ENCODE measurements at regions not wholly inside any gene's neighbourhood (a gene's known extent, or its start where the extent isn't known, plus 50 kb on each side); places are given as distances from the start of the nearest gene placed in this dataset.

- H3K4me3 ChIP-seq (replicated peaks; ENCODE audit: insufficient read depth, low read length), result no peak overlapping the region
- no peak for TF ChIP-seq POLR2AphosphoS5 (IDR thresholded peaks at IDR 0.05; ENCODE audit: low read depth)
- no peak for TF ChIP-seq REST (IDR thresholded peaks at IDR 0.05; ENCODE audit: insufficient replicate concordance, low read depth)
- no peak for TF ChIP-seq SPI1 (IDR thresholded peaks at IDR 0.05; ENCODE audit: borderline replicate concordance, low read depth)
- TF ChIP-seq GABPA (IDR thresholded peaks at IDR 0.05; ENCODE audit: low read depth), result no peak
- no peak for TF ChIP-seq CTCF (IDR thresholded peaks at IDR 0.05; ENCODE audit: insufficient read depth, low read length)
- peaks cover 2% of the 10 kb centered on the region for H3K27me3 ChIP-seq (ENCODE audit: insufficient read depth, poor library complexity, severe bottlenecking)
- no peak overlapping the region for H3K27ac ChIP-seq (replicated peaks)
- no peak for DNase-seq (ENCODE audit: low read depth in 1 of 2, low spot score in 1 of 2)
These were observed 64.8 kb upstream of the ADAMTS18 start for GRCh38 chr16:77499373-77500285.

GRCh38 chr16:77500286-77500598 is 65.4 kb upstream of the ADAMTS18 start:
- no peak for TF ChIP-seq GABPA (IDR thresholded peaks at IDR 0.05; ENCODE audit: low read depth)
- TF ChIP-seq POLR2AphosphoS5 (IDR thresholded peaks at IDR 0.05; ENCODE audit: low read depth), result no peak
- TF ChIP-seq SPI1 (IDR thresholded peaks at IDR 0.05; ENCODE audit: borderline replicate concordance, low read depth), result no peak
- no peak for TF ChIP-seq CTCF (IDR thresholded peaks at IDR 0.05; ENCODE audit: insufficient read depth, low read length)
- TF ChIP-seq REST (IDR thresholded peaks at IDR 0.05; ENCODE audit: insufficient replicate concordance, low read depth), result no peak
- Histone ChIP-seq H3K4me3 (replicated peaks; ENCODE audit: insufficient read depth, low read length) (no peak overlapping the region), H3K27ac (replicated peaks) (no peak overlapping the region), H3K27me3 (ENCODE audit: insufficient read depth, poor library complexity, severe bottlenecking) (peaks cover 3% of the 10 kb centered on the region)
- DNase-seq (ENCODE audit: low read depth in 1 of 2, low spot score in 1 of 2), result no peak

- peaks cover 3% of the 10 kb centered on the region for H3K27me3 ChIP-seq (ENCODE audit: insufficient read depth, poor library complexity, severe bottlenecking)
- TF ChIP-seq SPI1 (IDR thresholded peaks at IDR 0.05; ENCODE audit: borderline replicate concordance, low read depth), result no peak
- TF ChIP-seq GABPA (IDR thresholded peaks at IDR 0.05; ENCODE audit: low read depth), result no peak
- no peak for TF ChIP-seq REST (IDR thresholded peaks at IDR 0.05; ENCODE audit: insufficient replicate concordance, low read depth)
- TF ChIP-seq CTCF (IDR thresholded peaks at IDR 0.05; ENCODE audit: insufficient read depth, low read length), result no peak
- DNase-seq (ENCODE audit: low read depth in 1 of 2, low spot score in 1 of 2), result no peak
- H3K27ac ChIP-seq (replicated peaks), result no peak overlapping the region
- no peak overlapping the region for H3K4me3 ChIP-seq (replicated peaks; ENCODE audit: insufficient read depth, low read length)
These were observed 66.3 kb upstream of the ADAMTS18 start for GRCh38 chr16:77500934-77501664.

All from HL-60 (cell line).